RWPE1 (cell line): ENCODE measurements at regions not wholly inside any gene's neighbourhood (a gene's known extent, or its start where the extent isn't known, plus 50 kb on each side); places are given as distances from the start of the nearest gene placed in this dataset.

Experiments used
- CTCF ChIA-PET: fragments of 350-600 bp; sonication (Branson Sonifier 250); formaldehyde crosslinking; extraction: SDS; loops from one replicate; lab custom pipeline; 2021; lab: Yijun Ruan, JAX
- POLR2A ChIA-PET: fragments of 400-600 bp; formaldehyde crosslinking; extraction: SDS; loops from one replicate; lab custom pipeline; 2020; ENCODE audit warnings: antibody characterized with exemption; ENCODE audit not compliant: low non-redundant PET; lab: Yijun Ruan, JAX
- DNase-seq: peaks from one replicate; pipeline ENCODE4 v3.0.0; 2012; ENCODE audit warnings: low spot score
- H3K27ac ChIP-seq: fragments of 450-650 bp; 2 replicates; pipeline ENCODE4 v1.5.1; 2017
- CTCF ChIP-seq: fragments of 450-650 bp; conservative IDR thresholded peaks from 2 replicates; pipeline ENCODE4 v1.5.1; 2017; ENCODE audit warnings: low read depth, mild to moderate bottlenecking

GRCh38 chr2:8107621-8108378, 574.1 kb upstream of the ID2 start:
- ChIA-PET CTCF (interaction anchor here (0.5 kb wide), 1 partner anchor 556 kb away, joined by 3 read pairs; no protein-coding TSS in a partner anchor), POLR2A (no interaction called here)
- no peak for TF ChIP-seq CTCF
- DNase-seq = no peak
- no peak overlapping the region for H3K27ac ChIP-seq

- ChIA-PET CTCF (interaction anchor here (0.7 kb wide), 1 partner anchor 21 kb away, joined by 4 read pairs; no protein-coding TSS in a partner anchor), POLR2A (no interaction called here)
- no peak for DNase-seq
- TF ChIP-seq CTCF = no peak
- H3K27ac ChIP-seq = no peak overlapping the region
Observed at GRCh38 chr2:8110716-8111115, 571.1 kb upstream of the ID2 start.

GRCh38 chr2:8111193-8111592, 570.7 kb upstream of the ID2 start:
- POLR2A ChIA-PET = no interaction called here
- no peak for DNase-seq
- CTCF ChIA-PET = interaction anchor here (0.7 kb wide), 1 partner anchor 22 kb away, joined by 4 read pairs; no protein-coding TSS in a partner anchor
- TF ChIP-seq CTCF = no peak
- no peak overlapping the region for H3K27ac ChIP-seq

- CTCF ChIA-PET = interaction anchor here (0.6 kb wide), 1 partner anchor 11 kb away, joined by 3 read pairs; no protein-coding TSS in a partner anchor
- no peak for TF ChIP-seq CTCF
- POLR2A ChIA-PET = no interaction called here
- DNase-seq = no peak
- no peak overlapping the region for H3K27ac ChIP-seq
Observed at GRCh38 chr2:8115456-8115855, 566.4 kb upstream of the ID2 start.

GRCh38 chr2:8115966-8116365, 565.9 kb upstream of the ID2 start:
- DNase-seq = no peak
- H3K27ac ChIP-seq = no peak overlapping the region
- CTCF ChIA-PET = interaction anchor here (0.6 kb wide), 1 partner anchor 10 kb away, joined by 3 read pairs; no protein-coding TSS in a partner anchor
- POLR2A ChIA-PET = no interaction called here
- TF ChIP-seq CTCF = no peak

- no peak for DNase-seq
- no peak for TF ChIP-seq CTCF
- ChIA-PET CTCF (no interaction called here), POLR2A (no interaction called here)
- H3K27ac ChIP-seq = no peak overlapping the region
Observed at GRCh38 chr2:8116661-8117060, 565.2 kb upstream of the ID2 start.
